Breast epithelium (tissue), 3 donors: ENCODE measurements at regions not wholly inside any gene's neighbourhood (a gene's known extent, or its start where the extent isn't known, plus 50 kb on each side); places are given as distances from the start of the nearest gene placed in this dataset.

ENCODE experiments used
- POLR2A ChIP-seq: fragments of 450-650 bp; IDR thresholded peaks from one replicate; pipeline ENCODE4 v1.6.1; 2016; ENCODE audit warnings: antibody characterized with exemption, mild to moderate bottlenecking, moderate library complexity
- TF ChIP-seq, protein P1 (sequence below), 3 donors: fragments of 450-650 bp; IDR thresholded peaks; one replicate each; pipeline ENCODE4 v1.5.1; 2016 to 2017; ENCODE audit warnings: antibody characterized with exemption in 3 of 3, mild to moderate bottlenecking in 3 of 3, moderate library complexity in 3 of 3

DNA sequence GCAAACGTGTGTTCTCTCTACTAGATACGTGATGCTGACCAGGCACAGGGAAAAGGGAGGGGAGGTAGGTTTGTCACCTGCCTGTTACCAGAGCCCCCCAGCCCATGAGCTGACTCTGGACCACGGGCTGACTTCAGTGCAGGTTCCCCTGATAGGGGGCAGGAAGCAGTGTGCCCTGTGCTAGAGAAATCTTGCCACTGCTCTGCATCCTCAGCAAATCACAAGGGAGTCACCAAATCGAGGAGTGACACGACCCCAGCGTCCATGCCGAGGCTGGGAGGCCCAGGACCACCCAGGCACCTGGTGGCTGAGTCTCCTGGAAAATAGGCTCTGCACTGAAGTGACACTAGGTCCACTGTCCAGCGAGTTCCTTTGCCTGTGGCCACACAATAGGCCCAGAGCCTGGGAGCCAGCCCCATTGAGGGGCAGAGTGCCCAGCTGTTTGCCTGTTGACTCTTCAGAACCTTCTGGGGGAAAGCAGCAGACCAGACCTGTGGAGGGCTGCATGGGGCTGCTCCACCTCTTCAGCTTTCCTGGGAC is 99.3 kb downstream of the CTTN start:
- TF ChIP-seq, protein P1, sequence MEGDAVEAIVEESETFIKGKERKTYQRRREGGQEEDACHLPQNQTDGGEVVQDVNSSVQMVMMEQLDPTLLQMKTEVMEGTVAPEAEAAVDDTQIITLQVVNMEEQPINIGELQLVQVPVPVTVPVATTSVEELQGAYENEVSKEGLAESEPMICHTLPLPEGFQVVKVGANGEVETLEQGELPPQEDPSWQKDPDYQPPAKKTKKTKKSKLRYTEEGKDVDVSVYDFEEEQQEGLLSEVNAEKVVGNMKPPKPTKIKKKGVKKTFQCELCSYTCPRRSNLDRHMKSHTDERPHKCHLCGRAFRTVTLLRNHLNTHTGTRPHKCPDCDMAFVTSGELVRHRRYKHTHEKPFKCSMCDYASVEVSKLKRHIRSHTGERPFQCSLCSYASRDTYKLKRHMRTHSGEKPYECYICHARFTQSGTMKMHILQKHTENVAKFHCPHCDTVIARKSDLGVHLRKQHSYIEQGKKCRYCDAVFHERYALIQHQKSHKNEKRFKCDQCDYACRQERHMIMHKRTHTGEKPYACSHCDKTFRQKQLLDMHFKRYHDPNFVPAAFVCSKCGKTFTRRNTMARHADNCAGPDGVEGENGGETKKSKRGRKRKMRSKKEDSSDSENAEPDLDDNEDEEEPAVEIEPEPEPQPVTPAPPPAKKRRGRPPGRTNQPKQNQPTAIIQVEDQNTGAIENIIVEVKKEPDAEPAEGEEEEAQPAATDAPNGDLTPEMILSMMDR (IDR thresholded peaks at IDR 0.05), result no peak
- TF ChIP-seq POLR2A, result no peak
